ENCODE measurements at regions not wholly inside any gene's neighbourhood (a gene's known extent, or its start where the extent isn't known, plus 50 kb on each side); places are given as distances from the start of the nearest gene placed in this dataset.

- peaks cover 5% of the 10 kb centered on the region for H3K27me3 ChIP-seq (ENCODE audit: insufficient read depth, low read length, poor library complexity, severe bottlenecking)
- H3K36me3 ChIP-seq (ENCODE audit: insufficient read depth, low read length), result no peaks in the 10 kb centered on the region
- Mint-ChIP-seq H3K4me1 (no peaks in the 10 kb centered on the region), H3K36me3 (no peaks in the 10 kb centered on the region), H3K27me3 (peaks cover 0 to 3% of the 10 kb centered on the region in 2 donors), H3K9me3 (no peaks in the 10 kb centered on the region), H3K27ac (no peak overlapping the region), H3K4me3 (no peak overlapping the region)
- no peak for DNase-seq
- no peaks in the 10 kb centered on the region for H3K9me3 ChIP-seq (ENCODE audit: low read length)
- H3K27ac ChIP-seq (ENCODE audit: low read depth, low read length), result no peak overlapping the region
- H3K4me3 ChIP-seq (ENCODE audit: low read length), result no peak overlapping the region
- H3K4me1 ChIP-seq (ENCODE audit: insufficient read depth, low read length), result no peaks in the 10 kb centered on the region
- POLR2A ChIA-PET, result no interaction called here
- CTCF ChIA-PET, result no interaction called here
These were observed 112.2 kb upstream of the SYT13 start for GRCh38 chr11:45398325-45398724.

- ChIA-PET CTCF (interaction anchor here (1.1 kb wide), 1 partner anchor 25 kb away, joined by 5 read pairs; no protein-coding TSS in a partner anchor), POLR2A (no interaction called here)
- Mint-ChIP-seq H3K4me3 (no peak overlapping the region), H3K4me1 (no peaks in the 10 kb centered on the region), H3K27ac (no peak overlapping the region), H3K36me3 (no peaks in the 10 kb centered on the region), H3K9me3 (no peaks in the 10 kb centered on the region), H3K27me3 (peaks cover 0 to 3% of the 10 kb centered on the region in 2 donors)
- H3K27me3 ChIP-seq (ENCODE audit: insufficient read depth, low read length, poor library complexity, severe bottlenecking), result peaks cover 4% of the 10 kb centered on the region
- no peaks in the 10 kb centered on the region for H3K9me3 ChIP-seq (ENCODE audit: low read length)
- H3K27ac ChIP-seq (ENCODE audit: low read depth, low read length), result no peak overlapping the region
- no peaks in the 10 kb centered on the region for H3K4me1 ChIP-seq (ENCODE audit: insufficient read depth, low read length)
- H3K4me3 ChIP-seq (ENCODE audit: low read length), result no peak overlapping the region
- DNase-seq, result no peak
- H3K36me3 ChIP-seq (ENCODE audit: insufficient read depth, low read length), result no peaks in the 10 kb centered on the region
These were observed 110.3 kb upstream of the SYT13 start for GRCh38 chr11:45396394-45396793.

- Mint-ChIP-seq H3K4me3 (no peak overlapping the region), H3K9me3 (no peaks in the 10 kb centered on the region), H3K4me1 (no peaks in the 10 kb centered on the region), H3K36me3 (no peaks in the 10 kb centered on the region), H3K27ac (no peak overlapping the region), H3K27me3 (peaks cover 0 to 3% of the 10 kb centered on the region in 2 donors)
- H3K27me3 ChIP-seq (ENCODE audit: insufficient read depth, low read length, poor library complexity, severe bottlenecking), result no peaks in the 10 kb centered on the region
- ChIA-PET POLR2A (no interaction called here), CTCF (interaction anchor here (1.1 kb wide), 1 partner anchor 25 kb away, joined by 5 read pairs; no protein-coding TSS in a partner anchor)
- DNase-seq, result no peak
- no peaks in the 10 kb centered on the region for H3K36me3 ChIP-seq (ENCODE audit: insufficient read depth, low read length)
- no peaks in the 10 kb centered on the region for H3K9me3 ChIP-seq (ENCODE audit: low read length)
- H3K4me3 ChIP-seq (ENCODE audit: low read length), result no peak overlapping the region
- H3K4me1 ChIP-seq (ENCODE audit: insufficient read depth, low read length), result no peaks in the 10 kb centered on the region
- no peak overlapping the region for H3K27ac ChIP-seq (ENCODE audit: low read depth, low read length)
These were observed 109.8 kb upstream of the SYT13 start for GRCh38 chr11:45395947-45396346.

- no peak overlapping the region for H3K27ac Mint-ChIP-seq
These were observed 109.3 kb upstream of the SYT13 start for GRCh38 chr11:45395421-45395820.

GRCh38 chr11:45394294-45395085, 108.3 kb upstream of the SYT13 start:
- ChIA-PET POLR2A (no interaction called here), CTCF (no interaction called here)
- no peak for DNase-seq
- H3K27me3 ChIP-seq (ENCODE audit: insufficient read depth, low read length, poor library complexity, severe bottlenecking), result no peaks in the 10 kb centered on the region
- H3K36me3 ChIP-seq (ENCODE audit: insufficient read depth, low read length), result no peaks in the 10 kb centered on the region
- Mint-ChIP-seq H3K4me3 (no peak overlapping the region), H3K27me3 (no peaks in the 10 kb centered on the region), H3K27ac (no peak overlapping the region), H3K36me3 (no peaks in the 10 kb centered on the region), H3K9me3 (no peaks in the 10 kb centered on the region), H3K4me1 (no peaks in the 10 kb centered on the region)
- H3K27ac ChIP-seq (ENCODE audit: low read depth, low read length), result no peak overlapping the region
- H3K4me1 ChIP-seq (ENCODE audit: insufficient read depth, low read length), result no peaks in the 10 kb centered on the region
- no peak overlapping the region for H3K4me3 ChIP-seq (ENCODE audit: low read length)
- H3K9me3 ChIP-seq (ENCODE audit: low read length), result no peaks in the 10 kb centered on the region

More at GRCh38 chr11:45395421-45395820, 109.3 kb upstream of the SYT13 start:
- no peak for DNase-seq
- H3K27me3 ChIP-seq (ENCODE audit: insufficient read depth, low read length, poor library complexity, severe bottlenecking), result no peaks in the 10 kb centered on the region
- Mint-ChIP-seq H3K36me3 (no peaks in the 10 kb centered on the region), H3K27me3 (peaks cover 0 to 3% of the 10 kb centered on the region in 2 donors), H3K4me3 (no peak overlapping the region), H3K9me3 (no peaks in the 10 kb centered on the region), H3K4me1 (no peaks in the 10 kb centered on the region)
- no peaks in the 10 kb centered on the region for H3K9me3 ChIP-seq (ENCODE audit: low read length)
- no peaks in the 10 kb centered on the region for H3K4me1 ChIP-seq (ENCODE audit: insufficient read depth, low read length)
- H3K36me3 ChIP-seq (ENCODE audit: insufficient read depth, low read length), result no peaks in the 10 kb centered on the region
- POLR2A ChIA-PET, result no interaction called here
- H3K27ac ChIP-seq (ENCODE audit: low read depth, low read length), result no peak overlapping the region
- no peak overlapping the region for H3K4me3 ChIP-seq (ENCODE audit: low read length)
- CTCF ChIA-PET, result interaction anchor here (1.1 kb wide), 1 partner anchor 24 kb away, joined by 5 read pairs; no protein-coding TSS in a partner anchor

- Mint-ChIP-seq H3K4me3 (no peak overlapping the region), H3K9me3 (no peaks in the 10 kb centered on the region), H3K27ac (no peak overlapping the region), H3K27me3 (no peaks in the 10 kb centered on the region), H3K36me3 (no peaks in the 10 kb centered on the region), H3K4me1 (no peaks in the 10 kb centered on the region)
- no peaks in the 10 kb centered on the region for H3K9me3 ChIP-seq (ENCODE audit: low read length)
- no peak for DNase-seq
- H3K27ac ChIP-seq (ENCODE audit: low read depth, low read length), result no peak overlapping the region
- POLR2A ChIA-PET, result no interaction called here
- no peaks in the 10 kb centered on the region for H3K4me1 ChIP-seq (ENCODE audit: insufficient read depth, low read length)
- CTCF ChIA-PET, result no interaction called here
- no peaks in the 10 kb centered on the region for H3K36me3 ChIP-seq (ENCODE audit: insufficient read depth, low read length)
- H3K4me3 ChIP-seq (ENCODE audit: low read length), result no peak overlapping the region
- no peaks in the 10 kb centered on the region for H3K27me3 ChIP-seq (ENCODE audit: insufficient read depth, low read length, poor library complexity, severe bottlenecking)
These were observed 107.7 kb upstream of the SYT13 start for GRCh38 chr11:45393826-45394225.

- Mint-ChIP-seq H3K9me3 (no peaks in the 10 kb centered on the region), H3K4me1 (no peaks in the 10 kb centered on the region), H3K36me3 (no peaks in the 10 kb centered on the region), H3K4me3 (no peak overlapping the region), H3K27me3 (no peaks in the 10 kb centered on the region), H3K27ac (no peak overlapping the region)
- Histone ChIP-seq H3K27me3 (ENCODE audit: insufficient read depth, low read length, poor library complexity, severe bottlenecking) (no peaks in the 10 kb centered on the region), H3K9me3 (ENCODE audit: low read length) (no peaks in the 10 kb centered on the region), H3K4me3 (ENCODE audit: low read length) (no peak overlapping the region), H3K36me3 (ENCODE audit: insufficient read depth, low read length) (no peaks in the 10 kb centered on the region), H3K4me1 (ENCODE audit: insufficient read depth, low read length) (no peaks in the 10 kb centered on the region), H3K27ac (ENCODE audit: low read depth, low read length) (no peak overlapping the region)
- CTCF ChIA-PET, result no interaction called here
- no peak for DNase-seq
- POLR2A ChIA-PET, result no interaction called here
These were observed 107.2 kb upstream of the SYT13 start for GRCh38 chr11:45393334-45393733.

- DNase-seq, result no peak
- POLR2A ChIA-PET, result no interaction called here
- Mint-ChIP-seq H3K36me3 (no peaks in the 10 kb centered on the region), H3K27me3 (no peaks in the 10 kb centered on the region), H3K27ac (no peak overlapping the region), H3K9me3 (no peaks in the 10 kb centered on the region), H3K4me3 (no peak overlapping the region), H3K4me1 (no peaks in the 10 kb centered on the region)
- CTCF ChIA-PET, result no interaction called here
- H3K27me3 ChIP-seq (ENCODE audit: insufficient read depth, low read length, poor library complexity, severe bottlenecking), result no peaks in the 10 kb centered on the region
- H3K4me1 ChIP-seq (ENCODE audit: insufficient read depth, low read length), result no peaks in the 10 kb centered on the region
- no peak overlapping the region for H3K27ac ChIP-seq (ENCODE audit: low read depth, low read length)
- no peak overlapping the region for H3K4me3 ChIP-seq (ENCODE audit: low read length)
- no peaks in the 10 kb centered on the region for H3K9me3 ChIP-seq (ENCODE audit: low read length)
- no peaks in the 10 kb centered on the region for H3K36me3 ChIP-seq (ENCODE audit: insufficient read depth, low read length)
These were observed 106.5 kb upstream of the SYT13 start for GRCh38 chr11:45392591-45393091.

Data from CD8-positive, alpha-beta memory T cell (primary cell).